GM12864 (cell line): ENCODE measurements at regions not wholly inside any gene's neighbourhood (a gene's known extent, or its start where the extent isn't known, plus 50 kb on each side); places are given as distances from the start of the nearest gene placed in this dataset.

Experiments used
- DNase-seq: peaks from one replicate; pipeline ENCODE4 v3.0.0-alpha.2; 2011; ENCODE audit warnings: low read depth
- H3K4me3 ChIP-seq: 2 replicates; pipeline ENCODE4 v1.5.1; 2011; ENCODE audit warnings: mild to moderate bottlenecking, low read depth, low read length, control low read depth
- TF ChIP-seq, protein P1 (sequence below): IDR thresholded peaks from 2 replicates; pipeline ENCODE4 v1.5.1; 2011; ENCODE audit warnings: low read depth, mild to moderate bottlenecking, moderate library complexity, low read length, control low read depth, inconsistent platforms; ENCODE audit errors: missing control alignments

DNA sequence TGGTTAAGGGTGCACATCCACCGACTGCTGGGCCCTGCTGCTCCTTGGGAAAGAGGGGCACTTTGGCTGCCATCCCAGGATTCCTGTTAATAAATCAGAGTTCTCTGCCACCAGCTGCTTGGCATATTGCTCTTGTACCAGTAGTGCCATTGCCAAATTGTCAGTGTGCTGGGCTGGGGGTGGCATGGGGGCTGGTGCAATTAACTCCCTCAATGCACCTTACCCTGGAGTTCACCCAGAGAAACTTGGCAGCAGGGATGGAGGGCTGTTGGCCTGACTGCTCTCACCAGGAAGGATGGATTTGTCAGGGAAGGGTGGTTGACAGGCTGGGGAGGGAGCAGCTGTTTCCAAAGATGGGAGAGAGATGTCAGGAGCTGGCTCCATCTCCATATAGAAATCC lies 94.6 kb upstream of the SKOR2 start:
- TF ChIP-seq, protein P1, sequence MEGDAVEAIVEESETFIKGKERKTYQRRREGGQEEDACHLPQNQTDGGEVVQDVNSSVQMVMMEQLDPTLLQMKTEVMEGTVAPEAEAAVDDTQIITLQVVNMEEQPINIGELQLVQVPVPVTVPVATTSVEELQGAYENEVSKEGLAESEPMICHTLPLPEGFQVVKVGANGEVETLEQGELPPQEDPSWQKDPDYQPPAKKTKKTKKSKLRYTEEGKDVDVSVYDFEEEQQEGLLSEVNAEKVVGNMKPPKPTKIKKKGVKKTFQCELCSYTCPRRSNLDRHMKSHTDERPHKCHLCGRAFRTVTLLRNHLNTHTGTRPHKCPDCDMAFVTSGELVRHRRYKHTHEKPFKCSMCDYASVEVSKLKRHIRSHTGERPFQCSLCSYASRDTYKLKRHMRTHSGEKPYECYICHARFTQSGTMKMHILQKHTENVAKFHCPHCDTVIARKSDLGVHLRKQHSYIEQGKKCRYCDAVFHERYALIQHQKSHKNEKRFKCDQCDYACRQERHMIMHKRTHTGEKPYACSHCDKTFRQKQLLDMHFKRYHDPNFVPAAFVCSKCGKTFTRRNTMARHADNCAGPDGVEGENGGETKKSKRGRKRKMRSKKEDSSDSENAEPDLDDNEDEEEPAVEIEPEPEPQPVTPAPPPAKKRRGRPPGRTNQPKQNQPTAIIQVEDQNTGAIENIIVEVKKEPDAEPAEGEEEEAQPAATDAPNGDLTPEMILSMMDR, result no peak
- no peak overlapping the region for H3K4me3 ChIP-seq
- no peak for DNase-seq

DNA sequence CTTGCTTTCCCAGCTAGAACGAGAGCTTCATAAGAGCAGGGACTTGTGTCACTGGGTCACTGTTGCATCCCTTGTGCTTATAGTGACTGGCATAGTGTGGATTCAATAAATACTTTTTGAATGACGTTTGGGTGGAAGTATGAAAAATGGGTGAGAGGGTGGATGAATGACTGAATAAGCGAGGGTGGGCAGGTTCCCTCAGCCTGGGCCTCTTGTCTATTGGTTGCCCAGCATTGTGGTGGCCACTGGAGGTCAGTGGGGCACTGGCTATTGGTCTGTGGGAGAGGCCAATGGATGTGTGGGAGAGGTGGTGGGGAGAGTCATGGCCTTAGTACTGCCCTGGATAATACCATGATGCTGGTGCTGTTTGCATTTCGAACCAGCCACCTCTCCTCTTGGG lies 93.8 kb upstream of the SKOR2 start:
- DNase-seq, result no peak
- no peak overlapping the region for H3K4me3 ChIP-seq
- TF ChIP-seq, protein P1, result no peak

DNA sequence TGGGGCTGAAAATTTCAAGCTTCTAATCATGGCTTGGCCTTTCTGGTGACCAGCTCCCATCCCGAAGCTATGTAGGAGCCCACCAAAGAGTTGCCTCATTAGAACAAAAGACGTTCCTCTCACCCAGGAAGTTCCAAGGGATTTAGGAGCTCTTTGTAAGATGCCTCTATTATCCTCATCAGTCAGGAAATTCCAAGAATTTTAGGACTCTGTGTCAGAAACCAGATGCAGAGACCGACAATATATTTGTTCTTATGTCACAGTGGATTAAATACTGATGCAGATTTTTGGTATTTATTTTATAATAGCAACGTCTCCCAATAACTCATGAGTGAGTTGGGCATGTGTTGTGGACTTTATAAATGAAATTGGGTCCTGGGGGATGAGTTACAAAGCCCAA lies 91.8 kb upstream of the SKOR2 start:
- DNase-seq, result no peak
- no peak overlapping the region for H3K4me3 ChIP-seq
- TF ChIP-seq, protein P1, result no peak

DNA sequence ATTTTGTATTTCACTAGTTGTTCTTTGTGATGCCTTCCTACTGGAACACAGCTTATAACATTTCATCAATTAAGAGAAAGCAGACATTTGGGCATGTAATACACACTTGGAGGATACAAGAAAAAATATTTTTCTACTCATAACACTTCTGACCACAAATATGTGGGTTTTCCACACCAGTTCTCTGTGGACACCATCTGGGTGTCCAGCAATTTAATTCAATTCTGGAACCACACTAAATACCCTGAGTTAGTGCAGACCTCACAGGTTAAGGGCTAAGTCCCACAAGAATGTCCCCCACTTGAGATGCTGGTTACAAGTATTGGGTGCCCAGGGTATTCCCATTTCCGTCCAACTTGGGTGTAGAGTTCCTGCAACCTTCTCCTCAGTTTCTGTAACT lies 91.1 kb upstream of the SKOR2 start:
- TF ChIP-seq, protein P1, result no peak
- DNase-seq, result no peak
- no peak overlapping the region for H3K4me3 ChIP-seq

DNA sequence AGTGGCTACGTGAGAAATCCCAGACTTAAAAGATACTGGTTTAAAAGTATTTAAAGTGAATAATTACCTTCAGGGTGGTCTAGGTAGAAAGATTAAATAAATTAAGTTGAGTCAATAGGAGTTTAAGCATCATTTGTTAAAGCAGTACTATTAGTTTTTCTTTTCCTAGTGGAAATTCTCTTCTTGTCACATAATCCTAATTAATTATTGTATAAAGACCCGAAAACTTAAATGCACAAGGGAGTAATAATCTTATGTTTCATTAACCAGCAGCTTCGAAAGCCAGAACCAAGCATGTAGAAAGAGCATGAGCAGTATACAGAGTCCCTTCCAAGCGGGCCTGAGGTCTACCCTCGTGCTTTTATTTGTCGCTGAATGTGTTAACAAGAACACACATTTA lies 90.2 kb upstream of the SKOR2 start:
- H3K4me3 ChIP-seq, result no peak overlapping the region
- no peak for DNase-seq
- TF ChIP-seq, protein P1, result no peak

DNA sequence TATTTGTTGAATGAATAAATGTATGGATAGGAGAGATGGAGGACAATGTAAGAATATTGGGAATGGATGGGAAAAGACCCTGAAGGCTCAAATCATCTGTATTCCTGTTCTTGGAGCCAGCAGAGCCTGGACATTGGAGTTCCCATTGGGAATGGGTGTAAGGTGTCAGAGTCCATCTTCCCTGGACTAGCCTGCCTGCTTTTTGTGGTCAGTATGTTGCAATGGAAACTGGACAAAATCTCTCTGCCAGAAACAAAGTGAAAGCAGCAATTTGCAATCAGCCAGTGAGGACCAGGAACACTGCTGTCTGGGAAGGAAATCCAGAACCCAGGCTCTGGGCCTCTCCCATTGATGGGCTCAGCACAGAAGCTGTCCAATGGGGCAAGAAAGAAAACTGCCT lies 83.5 kb upstream of the SKOR2 start:
- TF ChIP-seq, protein P1, result no peak
- no peak overlapping the region for H3K4me3 ChIP-seq
- no peak for DNase-seq

DNA sequence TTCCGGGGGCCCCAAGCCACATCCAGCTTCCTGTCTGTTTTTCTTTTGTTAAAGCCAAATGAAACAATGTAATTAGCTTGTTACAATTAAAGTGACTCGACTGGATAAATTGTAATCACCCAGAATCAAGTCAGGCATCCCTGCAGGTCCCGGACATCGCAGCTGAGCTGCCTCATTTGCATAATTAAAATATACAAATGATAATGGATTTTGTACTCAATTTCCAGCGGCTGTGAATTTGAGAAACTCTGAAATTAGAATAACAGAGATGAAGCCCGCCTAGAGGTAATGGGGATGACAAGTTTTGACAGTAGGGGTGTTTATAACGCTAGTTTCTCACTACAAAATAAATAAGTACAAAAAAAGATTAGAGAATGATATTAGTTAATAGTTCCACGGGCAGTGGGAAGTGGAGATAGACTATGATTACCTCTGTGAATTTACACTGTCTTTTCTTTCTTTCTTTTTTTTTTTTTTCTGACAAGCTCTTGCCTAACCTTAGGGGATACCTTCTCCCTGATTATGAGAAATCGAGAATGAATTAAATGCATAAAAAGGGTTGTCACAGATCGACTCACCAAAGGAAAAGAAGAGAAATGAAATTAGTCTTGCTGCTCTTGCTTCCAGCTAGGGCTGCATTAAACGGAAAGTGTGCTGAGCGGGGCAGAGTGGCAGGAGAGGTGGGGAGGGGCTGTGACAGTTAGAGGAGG lies 82.6 kb upstream of the SKOR2 start:
- TF ChIP-seq, protein P1, result no peak
- DNase-seq, result no peak
- no peak overlapping the region for H3K4me3 ChIP-seq
